Effector CD4-positive, alpha-beta T cell (primary cell): ENCODE measurements at regions not wholly inside any gene's neighbourhood (a gene's known extent, or its start where the extent isn't known, plus 50 kb on each side); places are given as distances from the start of the nearest gene placed in this dataset.
A peak's percentile ranks its signal among the peaks of the same experiment; 100 is the strongest.

Source experiments
- DNase-seq: peaks from one replicate; pipeline ENCODE4 v3.0.0-alpha.2; 2020

- peak; percentile 23 for DNase-seq
Measured at GRCh38 chr3:56890448-56891091, 88.8 kb upstream of the ARHGEF3 start.

GRCh38 chr3:56889131-56889530, 87.4 kb upstream of the ARHGEF3 start:
- DNase-seq, result no peak

GRCh38 chr3:56887402-56888025, 85.8 kb upstream of the ARHGEF3 start:
- no peak for DNase-seq

- no peak for DNase-seq
Measured at GRCh38 chr3:56886314-56886713, 84.6 kb upstream of the ARHGEF3 start.

GRCh38 chr3:56885879-56886278, 84.1 kb upstream of the ARHGEF3 start:
- no peak for DNase-seq

- no peak for DNase-seq
Measured at GRCh38 chr3:56885453-56885852, 83.7 kb upstream of the ARHGEF3 start.

- DNase-seq, result no peak
Measured at GRCh38 chr3:56884387-56884786, 82.6 kb upstream of the ARHGEF3 start.

- no peak for DNase-seq
Measured at GRCh38 chr3:56883828-56884227, 82.1 kb upstream of the ARHGEF3 start.

GRCh38 chr3:56882896-56883295, 81.1 kb upstream of the ARHGEF3 start:
- no peak for DNase-seq

- DNase-seq, result no peak
Measured at GRCh38 chr3:56881841-56882240, 80.1 kb upstream of the ARHGEF3 start.

GRCh38 chr3:56880720-56881575, 79.2 kb upstream of the ARHGEF3 start:
- no peak for DNase-seq

GRCh38 chr3:56879436-56880215, 77.9 kb upstream of the ARHGEF3 start:
- no peak for DNase-seq

GRCh38 chr3:56878074-56878473, 76.3 kb upstream of the ARHGEF3 start:
- peak; percentile 19 for DNase-seq

GRCh38 chr3:56876916-56877315, 75.2 kb upstream of the ARHGEF3 start:
- no peak for DNase-seq

- DNase-seq, result no peak
Measured at GRCh38 chr3:56874269-56874668, 72.5 kb upstream of the ARHGEF3 start.

GRCh38 chr3:56870436-56870835, 68.7 kb upstream of the ARHGEF3 start:
- DNase-seq, result no peak

GRCh38 chr3:56869157-56869889, 67.6 kb upstream of the ARHGEF3 start:
- DNase-seq, result no peak

- DNase-seq, result no peak
Measured at GRCh38 chr3:56868706-56869105, 67.0 kb upstream of the ARHGEF3 start.

GRCh38 chr3:56867671-56868070, 65.9 kb upstream of the ARHGEF3 start:
- DNase-seq, result no peak

- DNase-seq, result no peak
Measured at GRCh38 chr3:56864918-56865524, 63.3 kb upstream of the ARHGEF3 start.

- DNase-seq, result no peak
Measured at GRCh38 chr3:56864090-56864489, 62.3 kb upstream of the ARHGEF3 start.
